WERI-Rb-1 (cell line): ENCODE measurements at regions not wholly inside any gene's neighbourhood (a gene's known extent, or its start where the extent isn't known, plus 50 kb on each side); places are given as distances from the start of the nearest gene placed in this dataset.

Experiments
- DNase-seq: peaks from one replicate; pipeline ENCODE4 v3.0.0-alpha.2; 2020
- H3K27ac ChIP-seq: fragments of 250-450 bp; sonication (Bioruptor Pico); 2 replicates; pipeline ENCODE4 v1.5.1; 2020; ENCODE audit warnings: mild to moderate bottlenecking, moderate library complexity
- H3K27me3 ChIP-seq: fragments of 250-450 bp; sonication (Bioruptor Pico); 2 replicates; pipeline ENCODE4 v1.5.1; 2021; ENCODE audit warnings: mild to moderate bottlenecking, low read depth, moderate library complexity; ENCODE audit not compliant: insufficient read depth, severe bottlenecking
- H3K36me3 ChIP-seq: fragments of 250-450 bp; sonication (Bioruptor Pico); 2 replicates; pipeline ENCODE4 v1.5.1; 2020; ENCODE audit warnings: mild to moderate bottlenecking, moderate library complexity
- H3K4me3 ChIP-seq: 2 replicates; pipeline ENCODE4 v1.5.1; 2011; ENCODE audit warnings: low read depth, mild to moderate bottlenecking, control low read depth, low read length
- H3K9me3 ChIP-seq: fragments of 250-450 bp; sonication (Bioruptor Pico); 2 replicates; pipeline ENCODE4 v1.5.1; 2021; ENCODE audit warnings: mild to moderate bottlenecking, moderate library complexity; ENCODE audit not compliant: severe bottlenecking
- TF ChIP-seq, protein P1 (sequence below): IDR thresholded peaks from 2 replicates; pipeline ENCODE4 v1.5.1; 2011; ENCODE audit warnings: low read depth, mild to moderate bottlenecking, control low read depth, inconsistent platforms, low read length

DNA sequence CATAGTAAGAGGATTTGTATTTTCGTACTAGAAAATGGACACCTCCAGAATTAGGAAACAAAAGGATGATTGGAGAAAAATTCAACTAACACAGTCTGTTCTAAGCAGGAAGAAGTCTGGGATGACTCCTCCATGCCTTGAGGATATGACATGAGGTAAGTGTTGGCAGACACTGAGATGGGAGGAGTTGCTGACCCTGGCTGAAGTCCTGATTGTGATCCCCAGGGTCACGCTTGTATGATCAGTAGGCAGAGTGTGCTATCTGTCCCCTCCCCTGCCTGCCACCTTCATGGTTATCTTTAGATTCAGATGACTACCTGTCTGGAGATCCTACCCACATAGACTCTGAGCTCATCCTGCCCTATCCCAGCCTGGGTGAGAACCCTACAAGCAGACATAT, 249.1 kb downstream of the C1orf94 start:
- Histone ChIP-seq H3K27me3 (peaks cover 28% of the 10 kb centered on the region), H3K36me3 (no peaks in the 10 kb centered on the region), H3K4me3 (no peak overlapping the region), H3K27ac (no peak overlapping the region), H3K9me3 (no peaks in the 10 kb centered on the region)
- TF ChIP-seq, protein P1, sequence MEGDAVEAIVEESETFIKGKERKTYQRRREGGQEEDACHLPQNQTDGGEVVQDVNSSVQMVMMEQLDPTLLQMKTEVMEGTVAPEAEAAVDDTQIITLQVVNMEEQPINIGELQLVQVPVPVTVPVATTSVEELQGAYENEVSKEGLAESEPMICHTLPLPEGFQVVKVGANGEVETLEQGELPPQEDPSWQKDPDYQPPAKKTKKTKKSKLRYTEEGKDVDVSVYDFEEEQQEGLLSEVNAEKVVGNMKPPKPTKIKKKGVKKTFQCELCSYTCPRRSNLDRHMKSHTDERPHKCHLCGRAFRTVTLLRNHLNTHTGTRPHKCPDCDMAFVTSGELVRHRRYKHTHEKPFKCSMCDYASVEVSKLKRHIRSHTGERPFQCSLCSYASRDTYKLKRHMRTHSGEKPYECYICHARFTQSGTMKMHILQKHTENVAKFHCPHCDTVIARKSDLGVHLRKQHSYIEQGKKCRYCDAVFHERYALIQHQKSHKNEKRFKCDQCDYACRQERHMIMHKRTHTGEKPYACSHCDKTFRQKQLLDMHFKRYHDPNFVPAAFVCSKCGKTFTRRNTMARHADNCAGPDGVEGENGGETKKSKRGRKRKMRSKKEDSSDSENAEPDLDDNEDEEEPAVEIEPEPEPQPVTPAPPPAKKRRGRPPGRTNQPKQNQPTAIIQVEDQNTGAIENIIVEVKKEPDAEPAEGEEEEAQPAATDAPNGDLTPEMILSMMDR = no peak
- DNase-seq = no peak

DNA sequence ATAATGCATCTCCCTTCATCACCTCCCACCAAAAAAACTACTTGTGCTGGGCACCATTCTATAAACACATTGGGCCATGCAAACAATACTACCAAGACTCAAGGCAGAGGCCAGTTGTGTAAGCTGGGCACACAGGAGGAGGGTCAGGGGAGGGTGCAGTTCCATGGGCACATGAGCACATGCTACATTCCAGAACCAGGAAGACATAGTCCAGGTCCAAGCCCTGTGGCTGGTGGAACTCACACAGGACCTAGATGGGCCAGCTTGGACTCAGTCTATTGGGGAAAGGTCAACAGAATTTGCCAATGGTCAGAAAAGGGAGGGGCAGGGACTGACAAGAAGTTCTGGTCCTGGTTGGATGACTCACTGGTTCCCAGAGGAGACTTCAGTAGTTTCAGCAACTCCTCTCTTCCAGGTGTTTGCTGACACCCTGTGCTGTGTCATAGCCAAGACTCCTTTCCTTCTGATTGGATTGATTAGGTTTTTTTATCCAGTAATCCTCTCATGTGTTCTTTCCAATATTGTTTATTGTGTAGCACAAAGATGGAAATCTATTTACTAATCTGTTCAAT, 249.7 kb downstream of the C1orf94 start:
- Histone ChIP-seq H3K9me3 (no peaks in the 10 kb centered on the region), H3K27ac (no peak overlapping the region), H3K27me3 (peaks cover 33% of the 10 kb centered on the region), H3K4me3 (no peak overlapping the region), H3K36me3 (no peaks in the 10 kb centered on the region)
- DNase-seq = no peak
- TF ChIP-seq, protein P1 = no peak

- DNase-seq = no peak
- TF ChIP-seq, protein P1 = no peak
- Histone ChIP-seq H3K4me3 (no peak overlapping the region), H3K9me3 (no peaks in the 10 kb centered on the region), H3K27me3 (peaks cover 34% of the 10 kb centered on the region), H3K27ac (no peak overlapping the region), H3K36me3 (no peaks in the 10 kb centered on the region)
These were observed 250.5 kb downstream of the C1orf94 start for GRCh38 chr1:34427170-34427569.

DNA sequence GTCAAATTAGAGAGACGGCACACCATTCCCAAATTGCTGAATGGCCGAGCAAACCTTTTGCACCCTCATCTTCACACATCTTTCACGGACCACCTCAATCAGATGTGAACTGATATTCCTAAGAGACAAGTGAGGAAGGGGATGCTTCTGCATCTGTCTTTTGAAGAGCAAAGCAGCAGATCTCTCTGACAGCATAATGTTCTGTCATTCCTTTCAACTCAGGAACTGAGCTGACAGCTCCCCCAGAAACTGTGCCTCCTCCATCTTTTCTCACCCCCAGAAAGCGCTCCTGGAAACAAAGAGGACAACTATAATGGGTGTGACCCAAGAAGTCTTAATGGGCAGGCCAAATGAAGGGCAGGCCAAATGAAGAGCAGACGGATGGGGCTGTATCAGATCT, 256.4 kb downstream of the C1orf94 start:
- Histone ChIP-seq H3K27ac (no peak overlapping the region), H3K27me3 (peaks cover 52% of the 10 kb centered on the region), H3K9me3 (no peaks in the 10 kb centered on the region), H3K36me3 (no peaks in the 10 kb centered on the region), H3K4me3 (no peak overlapping the region)
- TF ChIP-seq, protein P1 = no peak
- DNase-seq = no peak

DNA sequence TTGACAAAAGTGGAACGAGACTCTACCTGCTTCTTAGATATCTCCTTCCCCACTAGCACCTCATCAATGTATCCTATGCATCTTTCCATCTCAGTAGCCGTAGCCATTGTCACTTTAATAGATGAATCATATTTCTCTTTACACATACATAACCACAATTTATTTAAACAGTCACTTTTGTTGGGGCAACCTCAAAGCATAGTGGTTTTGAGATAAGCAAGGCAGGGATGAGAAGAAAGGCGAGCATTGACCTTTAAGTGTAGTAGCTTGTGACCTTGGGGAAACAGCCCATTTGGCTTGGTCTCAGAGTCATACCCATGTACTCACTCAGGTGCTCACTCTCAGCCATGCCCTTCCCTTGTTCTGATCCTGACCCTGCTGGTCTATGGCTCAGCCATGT, 260.1 kb downstream of the C1orf94 start:
- H3K27ac ChIP-seq = no peak overlapping the region
- peaks cover 50% of the 10 kb centered on the region for H3K27me3 ChIP-seq
- no peak overlapping the region for H3K4me3 ChIP-seq
- no peaks in the 10 kb centered on the region for H3K9me3 ChIP-seq
- TF ChIP-seq, protein P1 = no peak
- DNase-seq = no peak
- no peaks in the 10 kb centered on the region for H3K36me3 ChIP-seq
